ENCODE measurements at regions not wholly inside any gene's neighbourhood (a gene's known extent, or its start where the extent isn't known, plus 50 kb on each side); places are given as distances from the start of the nearest gene placed in this dataset.

DNA sequence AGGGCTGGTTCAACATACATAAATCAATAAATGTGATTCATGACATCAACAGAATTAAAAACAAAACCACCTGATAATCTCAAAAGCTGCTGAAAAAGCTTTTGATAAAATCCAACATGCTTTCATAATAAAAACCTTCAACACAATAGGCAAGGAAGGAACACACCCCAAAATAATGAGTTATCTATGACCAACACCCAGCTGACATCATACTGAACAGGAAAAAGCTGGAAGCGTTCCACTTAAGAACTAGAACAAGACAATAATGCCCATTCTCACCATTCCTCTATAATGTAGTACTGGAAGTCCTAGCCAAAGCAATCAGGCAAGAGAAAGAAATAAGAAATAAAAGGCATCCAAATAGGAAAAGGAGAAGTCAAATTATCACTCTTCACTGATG is 116.2 kb upstream of the FREM2 start:
- WGBS (ENCODE audit: insufficient coverage): no CpG with 5 or more reads among the region's 1 CpG
- H3K4me3 ChIP-seq (replicated peaks in 1 of 3; ENCODE audit: low read depth in 2 of 3, low read length in 3 of 3): no peak overlapping the region
- no peaks in the 10 kb centered on the region for H3K4me1 ChIP-seq (ENCODE audit: control insufficient read depth in 1 of 2, insufficient read depth in 2 of 2, low read length in 2 of 2)
- no peaks in the 10 kb centered on the region for H3K79me2 ChIP-seq (ENCODE audit: insufficient read depth, low read length)
- H2AFZ ChIP-seq (ENCODE audit: insufficient read depth, low read depth, low read length, poor library complexity, severe bottlenecking): no peak overlapping the region
- H3K27ac ChIP-seq (ENCODE audit: low read depth in 1 of 2, low read length in 2 of 2): no peak overlapping the region
- no peaks in the 10 kb centered on the region for H4K20me1 ChIP-seq (ENCODE audit: insufficient read depth, low read length)
- intact Hi-C loops (cut with micrococcal nuclease): no loop called here
- Mint-ChIP-seq H3K4me1 (no peaks in the 10 kb centered on the region), H3K27ac (no peak overlapping the region), H3K27me3 (ENCODE audit: low read depth in 3 of 3) (peaks cover 0 to 2% (median 0%) of the 10 kb centered on the region in 3 donors), H3K36me3 (no peaks in the 10 kb centered on the region), H3K9me3 (peaks cover 0 to 7% (median 5%) of the 10 kb centered on the region in 7 donors), H3K4me3 (no peak overlapping the region)
- no peak overlapping the region for H3K4me2 ChIP-seq (replicated peaks; ENCODE audit: extremely low read depth, low read length, poor library complexity, severe bottlenecking)
- H3K27me3 ChIP-seq (ENCODE audit: control insufficient read depth in 2 of 2, insufficient read depth in 2 of 2, low read length in 2 of 2): no peaks in the 10 kb centered on the region
- peaks cover 0 to 2% of the 10 kb centered on the region in 2 donors for H3K9me3 ChIP-seq (replicated peaks in 1 of 2; ENCODE audit: control insufficient read depth in 1 of 2, insufficient read depth in 1 of 2, low read length in 2 of 2)
- H3K36me3 ChIP-seq (replicated peaks in 1 of 2; ENCODE audit: control insufficient read depth in 1 of 2, insufficient read depth in 2 of 2, low read length in 2 of 2): no peaks in the 10 kb centered on the region
- H3K9ac ChIP-seq (ENCODE audit: insufficient read depth, low read length, poor library complexity, severe bottlenecking): no peak overlapping the region
- TF ChIP-seq, protein P1, sequence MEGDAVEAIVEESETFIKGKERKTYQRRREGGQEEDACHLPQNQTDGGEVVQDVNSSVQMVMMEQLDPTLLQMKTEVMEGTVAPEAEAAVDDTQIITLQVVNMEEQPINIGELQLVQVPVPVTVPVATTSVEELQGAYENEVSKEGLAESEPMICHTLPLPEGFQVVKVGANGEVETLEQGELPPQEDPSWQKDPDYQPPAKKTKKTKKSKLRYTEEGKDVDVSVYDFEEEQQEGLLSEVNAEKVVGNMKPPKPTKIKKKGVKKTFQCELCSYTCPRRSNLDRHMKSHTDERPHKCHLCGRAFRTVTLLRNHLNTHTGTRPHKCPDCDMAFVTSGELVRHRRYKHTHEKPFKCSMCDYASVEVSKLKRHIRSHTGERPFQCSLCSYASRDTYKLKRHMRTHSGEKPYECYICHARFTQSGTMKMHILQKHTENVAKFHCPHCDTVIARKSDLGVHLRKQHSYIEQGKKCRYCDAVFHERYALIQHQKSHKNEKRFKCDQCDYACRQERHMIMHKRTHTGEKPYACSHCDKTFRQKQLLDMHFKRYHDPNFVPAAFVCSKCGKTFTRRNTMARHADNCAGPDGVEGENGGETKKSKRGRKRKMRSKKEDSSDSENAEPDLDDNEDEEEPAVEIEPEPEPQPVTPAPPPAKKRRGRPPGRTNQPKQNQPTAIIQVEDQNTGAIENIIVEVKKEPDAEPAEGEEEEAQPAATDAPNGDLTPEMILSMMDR (IDR thresholded peaks at IDR 0.05): no peak
- DNase-seq: no peak

DNA sequence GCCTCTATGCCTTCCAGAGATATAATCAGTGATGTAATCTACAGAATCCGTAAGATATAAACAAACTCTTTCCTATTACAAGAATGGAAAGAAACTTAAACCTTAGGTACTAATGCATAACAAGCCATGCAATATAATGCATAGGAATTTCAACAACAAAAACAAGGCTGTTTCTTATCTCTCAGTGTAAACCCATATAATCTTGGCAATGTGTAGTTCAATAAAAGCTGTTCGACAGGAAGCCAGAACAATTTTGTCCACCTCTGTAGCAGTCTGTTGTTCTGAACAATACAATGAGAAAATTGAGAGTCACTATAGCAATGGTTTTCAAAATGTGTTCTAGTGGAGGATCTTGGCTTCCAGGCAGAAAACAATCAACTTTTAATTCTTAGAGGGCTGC is 111.5 kb upstream of the FREM2 start:
- Histone ChIP-seq H3K27me3 (ENCODE audit: control insufficient read depth in 2 of 2, insufficient read depth in 2 of 2, low read length in 2 of 2) (no peaks in the 10 kb centered on the region), H3K4me3 (replicated peaks in 1 of 3; ENCODE audit: low read depth in 2 of 3, low read length in 3 of 3) (no peak overlapping the region), H3K9me3 (replicated peaks in 1 of 2; ENCODE audit: control insufficient read depth in 1 of 2, insufficient read depth in 1 of 2, low read length in 2 of 2) (no peaks in the 10 kb centered on the region), H4K20me1 (ENCODE audit: insufficient read depth, low read length) (no peaks in the 10 kb centered on the region), H3K4me1 (ENCODE audit: control insufficient read depth in 1 of 2, insufficient read depth in 2 of 2, low read length in 2 of 2) (no peaks in the 10 kb centered on the region), H3K79me2 (ENCODE audit: insufficient read depth, low read length) (no peaks in the 10 kb centered on the region), H2AFZ (ENCODE audit: insufficient read depth, low read depth, low read length, poor library complexity, severe bottlenecking) (no peak overlapping the region), H3K27ac (ENCODE audit: low read depth in 1 of 2, low read length in 2 of 2) (no peak overlapping the region), H3K4me2 (replicated peaks; ENCODE audit: extremely low read depth, low read length, poor library complexity, severe bottlenecking) (no peak overlapping the region), H3K9ac (ENCODE audit: insufficient read depth, low read length, poor library complexity, severe bottlenecking) (no peak overlapping the region), H3K36me3 (replicated peaks in 1 of 2; ENCODE audit: control insufficient read depth in 1 of 2, insufficient read depth in 2 of 2, low read length in 2 of 2) (no peaks in the 10 kb centered on the region)
- Mint-ChIP-seq H3K27me3 (ENCODE audit: low read depth in 3 of 3) (no peaks in the 10 kb centered on the region), H3K4me3 (no peak overlapping the region), H3K9me3 (peaks cover 0 to 6% (median 0%) of the 10 kb centered on the region in 7 donors), H3K36me3 (no peaks in the 10 kb centered on the region), H3K4me1 (no peaks in the 10 kb centered on the region), H3K27ac (no peak overlapping the region)
- intact Hi-C loops (cut with micrococcal nuclease): no loop called here
- DNase-seq: no peak
- TF ChIP-seq, protein P1 (IDR thresholded peaks at IDR 0.05): no peak
- WGBS (ENCODE audit: insufficient coverage): no CpG with 5 or more reads among the region's 2 CpGs
